BJ (cell line): ENCODE measurements at regions not wholly inside any gene's neighbourhood (a gene's known extent, or its start where the extent isn't known, plus 50 kb on each side); places are given as distances from the start of the nearest gene placed in this dataset.

Experiments used
- CTCF ChIA-PET: fragments of 350-600 bp; formaldehyde crosslinking; extraction: SDS; loops from one replicate; lab custom pipeline; 2021; ENCODE audit warnings: antibody characterized with exemption, inconsistent platforms; lab: Yijun Ruan, JAX
- POLR2A ChIA-PET: fragments of 300-600 bp; sonication (Branson Sonifier 250); formaldehyde crosslinking; extraction: SDS; loops from one replicate; lab custom pipeline; 2021; ENCODE audit warnings: antibody characterized with exemption; lab: Charles Lee
- DNase-seq: peaks from one replicate; pipeline ENCODE4 v3.0.0-alpha.2; 2011; ENCODE audit warnings: low read depth
- H3K27me3 ChIP-seq: 2 replicates; pipeline ENCODE4 v1.6.0; 2011; ENCODE audit warnings: low read length; ENCODE audit not compliant: control insufficient read depth, insufficient read depth
- H3K36me3 ChIP-seq: 2 replicates; pipeline ENCODE4 v1.5.1; 2011; ENCODE audit warnings: low read length; ENCODE audit not compliant: control insufficient read depth, insufficient read depth
- H3K4me3 ChIP-seq: 2 replicates; pipeline ENCODE4 v1.5.1; 2011; ENCODE audit warnings: low read depth, mild to moderate bottlenecking, control low read depth, low read length
- TF ChIP-seq, protein P1 (sequence below): IDR thresholded peaks from 2 replicates; pipeline ENCODE4 v1.5.1; 2011; ENCODE audit warnings: low read depth, mild to moderate bottlenecking, control low read depth, inconsistent platforms, low read length, moderate library complexity; ENCODE audit not compliant: insufficient read depth

- TF ChIP-seq, protein P1, sequence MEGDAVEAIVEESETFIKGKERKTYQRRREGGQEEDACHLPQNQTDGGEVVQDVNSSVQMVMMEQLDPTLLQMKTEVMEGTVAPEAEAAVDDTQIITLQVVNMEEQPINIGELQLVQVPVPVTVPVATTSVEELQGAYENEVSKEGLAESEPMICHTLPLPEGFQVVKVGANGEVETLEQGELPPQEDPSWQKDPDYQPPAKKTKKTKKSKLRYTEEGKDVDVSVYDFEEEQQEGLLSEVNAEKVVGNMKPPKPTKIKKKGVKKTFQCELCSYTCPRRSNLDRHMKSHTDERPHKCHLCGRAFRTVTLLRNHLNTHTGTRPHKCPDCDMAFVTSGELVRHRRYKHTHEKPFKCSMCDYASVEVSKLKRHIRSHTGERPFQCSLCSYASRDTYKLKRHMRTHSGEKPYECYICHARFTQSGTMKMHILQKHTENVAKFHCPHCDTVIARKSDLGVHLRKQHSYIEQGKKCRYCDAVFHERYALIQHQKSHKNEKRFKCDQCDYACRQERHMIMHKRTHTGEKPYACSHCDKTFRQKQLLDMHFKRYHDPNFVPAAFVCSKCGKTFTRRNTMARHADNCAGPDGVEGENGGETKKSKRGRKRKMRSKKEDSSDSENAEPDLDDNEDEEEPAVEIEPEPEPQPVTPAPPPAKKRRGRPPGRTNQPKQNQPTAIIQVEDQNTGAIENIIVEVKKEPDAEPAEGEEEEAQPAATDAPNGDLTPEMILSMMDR, result no peak
These were observed 176.9 kb upstream of the ARHGEF9 start for GRCh38 chrX:63961964-63962363.

DNA sequence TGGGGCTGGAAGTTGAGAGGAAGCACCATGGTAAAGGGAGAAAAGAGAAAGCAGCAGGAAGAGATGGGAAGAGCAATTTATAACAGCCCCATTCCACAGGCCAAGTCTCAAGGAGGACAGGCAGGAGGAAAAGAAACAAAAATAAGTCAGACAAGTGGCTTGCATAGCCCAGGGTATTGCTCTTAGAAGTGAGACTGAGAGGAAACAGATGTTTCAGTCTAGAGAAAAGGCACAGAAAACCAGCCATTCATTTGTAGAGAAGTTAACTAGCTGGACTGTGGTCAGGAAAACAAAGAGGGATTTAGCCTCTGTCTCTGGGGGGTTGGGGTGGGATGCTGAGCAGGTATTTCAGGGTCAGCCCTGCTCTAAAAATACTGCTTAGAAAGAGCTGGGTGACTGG, 175.0 kb upstream of the ARHGEF9 start:
- Histone ChIP-seq H3K4me3 (no peak overlapping the region), H3K27me3 (no peaks in the 10 kb centered on the region), H3K36me3 (no peaks in the 10 kb centered on the region)
- ChIA-PET POLR2A (no interaction called here), CTCF (interaction anchor here (0.8 to 0.9 kb wide), 2 partner anchors 29 to 134 kb away, joined by 3 read pairs; no protein-coding TSS in a partner anchor)
- TF ChIP-seq, protein P1, result no peak
- DNase-seq, result no peak

More at GRCh38 chrX:63961964-63962363, 176.9 kb upstream of the ARHGEF9 start:
- Histone ChIP-seq H3K4me3 (no peak overlapping the region), H3K27me3 (no peaks in the 10 kb centered on the region), H3K36me3 (no peaks in the 10 kb centered on the region)
- ChIA-PET CTCF (no interaction called here), POLR2A (no interaction called here)
- DNase-seq, result no peak

- Histone ChIP-seq H3K27me3 (no peaks in the 10 kb centered on the region), H3K36me3 (no peaks in the 10 kb centered on the region), H3K4me3 (no peak overlapping the region)
- ChIA-PET CTCF (no interaction called here), POLR2A (no interaction called here)
- DNase-seq, result no peak
- TF ChIP-seq, protein P1, result no peak
These were observed 173.3 kb upstream of the ARHGEF9 start for GRCh38 chrX:63958134-63958865.

GRCh38 chrX:63935835-63936234, 150.8 kb upstream of the ARHGEF9 start:
- Histone ChIP-seq H3K4me3 (no peak overlapping the region), H3K36me3 (no peaks in the 10 kb centered on the region), H3K27me3 (no peaks in the 10 kb centered on the region)
- CTCF ChIA-PET, result no interaction called here
- TF ChIP-seq, protein P1, result no peak
- no peak for DNase-seq
- POLR2A ChIA-PET, result no interaction called here

- TF ChIP-seq, protein P1, result no peak
- DNase-seq, result no peak
- CTCF ChIA-PET, result no interaction called here
These were observed 149.8 kb upstream of the ARHGEF9 start for GRCh38 chrX:63934791-63935190.

More at GRCh38 chrX:63934791-63935190, 149.8 kb upstream of the ARHGEF9 start:
- POLR2A ChIA-PET, result interaction anchor here (0.8 kb wide), 1 partner anchor 14 kb away, joined by 3 read pairs; no protein-coding TSS in a partner anchor
- no peaks in the 10 kb centered on the region for H3K27me3 ChIP-seq
- H3K4me3 ChIP-seq, result no peak overlapping the region
- H3K36me3 ChIP-seq, result no peaks in the 10 kb centered on the region
